ENCODE measurements at regions not wholly inside any gene's neighbourhood (a gene's known extent, or its start where the extent isn't known, plus 50 kb on each side); places are given as distances from the start of the nearest gene placed in this dataset.

DNA sequence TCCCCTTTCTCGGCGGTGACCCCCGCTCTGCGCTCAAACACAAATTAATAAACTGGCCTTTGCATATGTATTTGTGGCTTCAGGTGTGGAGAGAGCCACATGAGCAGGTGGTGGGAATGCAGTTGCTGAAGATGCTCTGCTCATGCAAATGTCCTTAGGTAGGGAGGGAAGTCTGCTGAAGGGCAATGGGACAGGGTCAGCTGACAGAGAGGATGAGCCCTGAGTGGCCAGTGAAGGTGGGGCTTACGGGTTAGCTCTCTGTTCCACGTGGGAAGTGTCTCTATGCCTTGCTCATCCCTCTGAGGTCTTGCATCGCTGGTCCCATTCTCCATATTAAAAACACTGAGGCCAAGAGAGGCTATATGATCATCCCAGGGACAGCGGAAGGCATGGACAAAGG lies 74.2 kb upstream of the CCL1 start:
- Histone ChIP-seq H3K4me1 (ENCODE audit: control insufficient read depth in 2 of 2, insufficient read depth in 2 of 2, low read length in 2 of 2) (no peaks in the 10 kb centered on the region), H3K27ac (ENCODE audit: low read depth, low read length) (no peak overlapping the region), H3K9me3 (ENCODE audit: control insufficient read depth in 2 of 3, low read length in 3 of 3) (no peaks in the 10 kb centered on the region), H3K36me3 (ENCODE audit: control insufficient read depth in 2 of 3, insufficient read depth in 3 of 3, low read length in 3 of 3) (no peaks in the 10 kb centered on the region), H3K4me3 (ENCODE audit: low read length) (no peak overlapping the region), H3K27me3 (ENCODE audit: control insufficient read depth in 2 of 2, insufficient read depth in 2 of 2, low read length in 2 of 2) (no peaks in the 10 kb centered on the region)
- ChIA-PET POLR2A (no interaction called here), CTCF (no interaction called here)
- ATAC-seq (no peak), DNase-seq (no peak)
- Mint-ChIP-seq H3K9me3 (no peaks in the 10 kb centered on the region), H3K27me3 (peaks cover 0 to 19% (median 5%) of the 10 kb centered on the region in 5 donors), H3K4me1 (peaks cover 0 to 2% (median 0%) of the 10 kb centered on the region in 7 donors), H3K27ac (no peak overlapping the region), H3K4me3 (no peak overlapping the region), H3K36me3 (no peaks in the 10 kb centered on the region)
- intact Hi-C loops (cut with micrococcal nuclease): loop anchor here in 1 of 2 donors (10.0 kb wide), 1 partner anchor 78 kb away; no protein-coding TSS in a partner anchor

DNA sequence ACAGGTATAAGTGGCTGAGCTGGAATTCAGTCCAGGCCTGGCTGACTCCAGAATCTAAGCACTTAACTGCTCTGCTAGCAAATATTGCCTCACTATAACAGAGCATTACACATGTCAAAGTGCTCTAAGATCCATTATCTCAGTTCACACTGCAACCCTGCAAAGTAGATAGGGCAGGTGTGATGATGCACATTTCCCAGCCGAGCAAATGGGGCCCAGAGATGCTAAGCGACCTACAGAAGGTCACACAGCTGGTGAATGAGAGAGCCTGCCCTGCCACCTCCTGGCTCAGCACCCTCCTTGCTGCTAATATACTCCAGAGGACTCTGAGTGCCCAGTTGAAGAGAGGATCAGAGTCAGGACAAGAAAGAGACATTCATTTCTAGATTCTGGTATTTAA lies 73.6 kb upstream of the CCL1 start:
- no peaks in the 10 kb centered on the region for H3K36me3 Mint-ChIP-seq
- intact Hi-C loops (cut with micrococcal nuclease): loop anchor here in 1 of 2 donors (10.0 kb wide), 1 partner anchor 78 kb away; no protein-coding TSS in a partner anchor
- Histone ChIP-seq H3K4me3 (ENCODE audit: low read length) (no peak overlapping the region), H3K27me3 (ENCODE audit: control insufficient read depth in 2 of 2, insufficient read depth in 2 of 2, low read length in 2 of 2) (no peaks in the 10 kb centered on the region), H3K27ac (ENCODE audit: low read depth, low read length) (no peak overlapping the region), H3K36me3 (ENCODE audit: control insufficient read depth in 2 of 3, insufficient read depth in 3 of 3, low read length in 3 of 3) (no peaks in the 10 kb centered on the region), H3K4me1 (ENCODE audit: control insufficient read depth in 2 of 2, insufficient read depth in 2 of 2, low read length in 2 of 2) (no peaks in the 10 kb centered on the region), H3K9me3 (ENCODE audit: control insufficient read depth in 2 of 3, low read length in 3 of 3) (no peaks in the 10 kb centered on the region)
- ChIA-PET POLR2A (no interaction called here), CTCF (no interaction called here)
- H3K27ac Mint-ChIP-seq: no peak overlapping the region
- H3K9me3 Mint-ChIP-seq: no peaks in the 10 kb centered on the region
- no peak overlapping the region for H3K4me3 Mint-ChIP-seq
- ATAC-seq: no peak
- H3K4me1 Mint-ChIP-seq: peaks cover 0 to 2% (median 0%) of the 10 kb centered on the region in 7 donors
- no peak for DNase-seq
- peaks cover 0 to 14% (median 9%) of the 10 kb centered on the region in 5 donors for H3K27me3 Mint-ChIP-seq

DNA sequence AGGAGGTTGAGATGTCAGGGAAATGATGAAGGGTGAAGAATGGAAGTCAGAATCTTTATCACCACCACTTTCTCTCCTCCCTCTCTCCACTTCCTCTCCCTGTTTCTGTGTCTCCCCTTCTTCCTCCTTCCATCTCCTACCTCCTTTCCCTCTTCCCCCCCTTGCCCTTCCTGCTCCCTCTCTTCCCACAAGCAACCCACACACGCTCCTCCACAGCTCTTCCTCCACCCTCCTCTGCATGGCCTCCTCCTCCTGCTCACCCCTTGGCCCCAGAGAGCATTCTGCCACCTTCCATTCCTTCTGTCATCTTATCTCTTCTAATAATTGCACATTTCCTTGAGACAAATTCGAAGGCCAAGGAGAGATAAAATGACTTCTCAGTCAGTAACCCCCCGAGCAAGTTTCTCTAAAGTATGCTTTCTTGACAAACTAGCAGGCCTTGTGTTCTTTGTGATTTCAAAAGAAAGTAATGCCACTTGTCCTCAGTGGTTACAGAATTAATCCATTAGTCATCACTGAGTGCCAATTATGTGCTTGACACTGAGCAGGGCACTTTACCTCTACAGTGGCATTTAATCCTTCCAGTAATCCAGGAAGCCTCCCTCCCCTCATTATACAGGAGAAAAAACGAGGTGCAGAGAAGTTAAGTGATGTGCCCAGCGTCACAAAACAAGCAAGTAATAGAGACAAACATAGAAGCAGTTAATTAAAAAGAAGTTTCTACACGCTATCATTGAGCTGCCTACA lies 72.3 kb upstream of the CCL1 start:
- Mint-ChIP-seq H3K27me3 (peaks cover 0 to 9% (median 5%) of the 10 kb centered on the region in 5 donors), H3K27ac (no peak overlapping the region), H3K36me3 (no peaks in the 10 kb centered on the region), H3K4me3 (no peak overlapping the region), H3K4me1 (peaks cover 0 to 2% (median 0%) of the 10 kb centered on the region in 7 donors), H3K9me3 (no peaks in the 10 kb centered on the region)
- ATAC-seq (no peak), DNase-seq (no peak)
- H3K27me3 ChIP-seq (ENCODE audit: control insufficient read depth in 2 of 2, insufficient read depth in 2 of 2, low read length in 2 of 2): no peaks in the 10 kb centered on the region
- no peaks in the 10 kb centered on the region for H3K9me3 ChIP-seq (ENCODE audit: control insufficient read depth in 2 of 3, low read length in 3 of 3)
- ChIA-PET CTCF (no interaction called here), POLR2A (no interaction called here)
- H3K4me1 ChIP-seq (ENCODE audit: control insufficient read depth in 2 of 2, insufficient read depth in 2 of 2, low read length in 2 of 2): no peaks in the 10 kb centered on the region
- H3K36me3 ChIP-seq (ENCODE audit: control insufficient read depth in 2 of 3, insufficient read depth in 3 of 3, low read length in 3 of 3): no peaks in the 10 kb centered on the region
- H3K4me3 ChIP-seq (ENCODE audit: low read length): no peak overlapping the region
- H3K27ac ChIP-seq (ENCODE audit: low read depth, low read length): no peak overlapping the region
- intact Hi-C loops (cut with micrococcal nuclease): loop anchor here in 1 of 2 donors (10.0 kb wide), 1 partner anchor 79 kb away; no protein-coding TSS in a partner anchor

DNA sequence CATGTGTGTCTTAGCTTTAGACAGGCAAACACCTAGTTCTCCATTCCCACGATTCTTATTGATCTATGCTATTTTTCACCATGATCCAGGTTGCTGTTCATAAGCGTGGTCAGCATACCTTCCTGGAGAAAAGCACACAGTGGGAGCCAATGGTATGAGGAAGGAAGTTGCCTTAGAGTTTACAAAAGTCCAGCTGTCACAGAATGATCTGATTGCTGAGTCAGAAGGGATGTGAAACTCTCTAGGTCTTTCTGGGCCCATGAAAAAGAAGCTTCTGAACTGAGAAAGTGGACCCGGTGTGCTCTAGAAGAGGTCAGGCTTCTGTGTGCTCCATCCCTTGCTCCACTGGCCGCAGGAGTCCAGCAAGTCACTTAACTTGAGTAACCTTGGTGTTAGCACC lies 71.0 kb upstream of the CCL1 start:
- Histone ChIP-seq H3K27me3 (ENCODE audit: control insufficient read depth in 2 of 2, insufficient read depth in 2 of 2, low read length in 2 of 2) (no peaks in the 10 kb centered on the region), H3K9me3 (ENCODE audit: control insufficient read depth in 2 of 3, low read length in 3 of 3) (no peaks in the 10 kb centered on the region), H3K27ac (ENCODE audit: low read depth, low read length) (no peak overlapping the region), H3K4me1 (ENCODE audit: control insufficient read depth in 2 of 2, insufficient read depth in 2 of 2, low read length in 2 of 2) (no peaks in the 10 kb centered on the region), H3K36me3 (ENCODE audit: control insufficient read depth in 2 of 3, insufficient read depth in 3 of 3, low read length in 3 of 3) (no peaks in the 10 kb centered on the region), H3K4me3 (ENCODE audit: low read length) (no peak overlapping the region)
- Mint-ChIP-seq H3K4me1 (peaks cover 0 to 2% (median 0%) of the 10 kb centered on the region in 7 donors), H3K27ac (no peak overlapping the region), H3K27me3 (peaks cover 0 to 10% (median 9%) of the 10 kb centered on the region in 5 donors), H3K9me3 (no peaks in the 10 kb centered on the region), H3K4me3 (no peak overlapping the region), H3K36me3 (no peaks in the 10 kb centered on the region)
- DNase-seq (no peak), ATAC-seq (peak; percentile 78)
- intact Hi-C loops (cut with micrococcal nuclease): loop anchor here in 1 of 2 donors (10.0 kb wide), 1 partner anchor 81 kb away; no protein-coding TSS in a partner anchor
- POLR2A ChIA-PET: no interaction called here
- CTCF ChIA-PET: no interaction called here

DNA sequence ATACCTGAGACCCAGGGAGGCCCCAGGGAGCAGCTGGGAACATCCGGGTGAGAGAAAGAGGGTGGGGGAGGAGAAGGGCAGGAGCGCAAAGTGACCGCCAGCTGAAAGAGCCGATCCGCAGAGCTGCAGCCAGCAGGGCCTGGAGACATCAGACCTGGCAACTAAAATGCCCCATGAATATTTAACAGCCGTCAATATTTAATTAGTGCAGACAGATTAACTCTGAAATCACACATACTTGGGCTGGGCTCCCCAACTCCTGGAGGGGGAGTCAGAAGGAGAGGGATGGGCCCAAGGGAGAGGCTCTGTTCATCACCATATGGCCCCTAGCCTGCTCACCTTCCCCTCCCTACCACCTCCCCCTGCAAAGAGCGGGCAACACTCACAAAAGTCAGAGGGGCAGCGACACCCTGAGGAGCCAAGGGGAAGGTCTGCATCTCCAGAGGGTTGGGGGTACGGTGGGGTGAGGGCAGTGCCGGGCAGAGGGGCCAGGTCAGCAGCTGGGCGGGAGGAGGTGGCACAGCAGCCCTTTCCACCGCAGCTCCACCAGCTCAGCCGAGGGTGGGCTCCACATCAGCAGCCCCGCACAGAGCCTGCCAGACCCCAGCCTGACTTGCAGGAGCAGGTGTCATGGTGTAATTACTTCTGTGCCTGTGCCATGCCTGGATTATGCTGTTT lies 61.9 kb upstream of the CCL1 start:
- Histone ChIP-seq H3K4me1 (ENCODE audit: control insufficient read depth in 2 of 2, insufficient read depth in 2 of 2, low read length in 2 of 2) (no peaks in the 10 kb centered on the region), H3K27me3 (ENCODE audit: control insufficient read depth in 2 of 2, insufficient read depth in 2 of 2, low read length in 2 of 2) (no peaks in the 10 kb centered on the region), H3K9me3 (ENCODE audit: control insufficient read depth in 2 of 3, low read length in 3 of 3) (no peaks in the 10 kb centered on the region), H3K4me3 (ENCODE audit: low read length) (no peak overlapping the region), H3K36me3 (ENCODE audit: control insufficient read depth in 2 of 3, insufficient read depth in 3 of 3, low read length in 3 of 3) (no peaks in the 10 kb centered on the region), H3K27ac (ENCODE audit: low read depth, low read length) (no peak overlapping the region)
- Mint-ChIP-seq H3K36me3 (no peaks in the 10 kb centered on the region), H3K27ac (no peak overlapping the region), H3K4me1 (peaks cover 0 to 8% (median 5%) of the 10 kb centered on the region in 7 donors), H3K9me3 (no peaks in the 10 kb centered on the region), H3K27me3 (peaks cover 26 to 68% (median 49%) of the 10 kb centered on the region in 5 donors), H3K4me3 (no peak overlapping the region)
- DNase-seq (no peak), ATAC-seq (no peak)
- intact Hi-C loops (cut with micrococcal nuclease): loop anchor here (5.0 kb wide), 3 partner anchors 92 to 572 kb away; no protein-coding TSS in a partner anchor
- CTCF ChIA-PET: interaction anchor here (1.0 kb wide), 1 partner anchor 213 kb away, joined by 3 read pairs; no protein-coding TSS in a partner anchor
- POLR2A ChIA-PET: no interaction called here

DNA sequence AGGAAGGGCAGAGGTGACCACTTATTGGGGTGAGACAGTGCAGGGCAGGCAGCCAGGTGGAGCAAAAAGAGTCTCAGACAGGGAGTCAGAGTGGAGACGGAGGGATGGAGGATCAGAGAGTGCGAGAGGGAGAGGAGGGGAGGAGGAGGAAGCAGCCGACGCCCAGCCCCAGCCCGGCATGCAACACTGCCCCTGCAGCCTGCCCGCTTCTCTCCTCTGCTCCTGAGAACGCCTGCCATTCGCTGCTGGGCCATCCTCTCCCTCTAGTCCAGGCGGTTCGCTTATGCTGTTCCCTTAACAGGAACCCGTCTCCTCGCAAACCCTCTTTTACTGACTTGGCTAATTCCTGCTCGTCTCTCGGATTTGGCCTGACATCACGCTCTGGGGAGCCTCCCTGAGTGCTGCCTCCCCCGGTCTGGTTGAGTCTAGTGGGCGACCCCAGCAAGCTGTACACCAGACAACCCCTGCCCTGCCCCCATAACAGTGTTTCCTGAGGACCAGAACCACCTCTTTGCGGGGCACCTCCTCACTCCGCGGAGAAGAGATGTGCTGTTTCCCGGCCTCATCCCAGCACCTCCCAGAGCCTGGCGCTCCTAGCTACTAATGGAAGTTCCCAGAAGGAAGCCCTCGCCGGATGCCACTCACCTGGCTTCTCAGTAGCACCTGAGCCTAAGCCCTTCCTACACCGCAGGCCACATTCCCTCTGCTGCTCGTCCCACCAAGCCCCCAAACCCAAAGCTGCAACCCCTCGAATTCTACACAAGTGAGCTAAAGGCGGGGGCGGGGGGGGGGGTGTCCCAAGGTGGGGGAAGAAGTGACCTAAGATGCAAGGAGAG lies 61.2 kb upstream of the CCL1 start:
- DNase-seq (no peak), ATAC-seq (no peak)
- intact Hi-C loops (cut with micrococcal nuclease): loop anchor here (5.0 kb wide), 3 partner anchors 93 to 573 kb away; no protein-coding TSS in a partner anchor
- Histone ChIP-seq H3K27me3 (ENCODE audit: control insufficient read depth in 2 of 2, insufficient read depth in 2 of 2, low read length in 2 of 2) (no peaks in the 10 kb centered on the region), H3K9me3 (ENCODE audit: control insufficient read depth in 2 of 3, low read length in 3 of 3) (no peaks in the 10 kb centered on the region), H3K4me1 (ENCODE audit: control insufficient read depth in 2 of 2, insufficient read depth in 2 of 2, low read length in 2 of 2) (no peaks in the 10 kb centered on the region), H3K27ac (ENCODE audit: low read depth, low read length) (no peak overlapping the region), H3K36me3 (ENCODE audit: control insufficient read depth in 2 of 3, insufficient read depth in 3 of 3, low read length in 3 of 3) (no peaks in the 10 kb centered on the region), H3K4me3 (ENCODE audit: low read length) (no peak overlapping the region)
- H3K4me3 Mint-ChIP-seq: peak overlapping the region in 1 of 10 donors; percentile 31
- H3K4me1 Mint-ChIP-seq: peaks cover 0 to 8% (median 5%) of the 10 kb centered on the region in 7 donors
- POLR2A ChIA-PET: no interaction called here
- no peaks in the 10 kb centered on the region for H3K9me3 Mint-ChIP-seq
- peaks cover 26 to 63% (median 43%) of the 10 kb centered on the region in 5 donors for H3K27me3 Mint-ChIP-seq
- H3K36me3 Mint-ChIP-seq: no peaks in the 10 kb centered on the region
- H3K27ac Mint-ChIP-seq: no peak overlapping the region
- CTCF ChIA-PET: interaction anchor here (1.0 kb wide), 1 partner anchor 214 kb away, joined by 3 read pairs; no protein-coding TSS in a partner anchor

Data from naive thymus-derived CD4-positive, alpha-beta T cell (primary cell).